SK-N-SH (cell line): ENCODE measurements at regions not wholly inside any gene's neighbourhood (a gene's known extent, or its start where the extent isn't known, plus 50 kb on each side); places are given as distances from the start of the nearest gene placed in this dataset.

Experiments used
- CTCF ChIA-PET: fragments of 300-600, 350-600 bp; formaldehyde crosslinking; extraction: SDS; loops from one replicate; lab custom pipeline; 2021; lab: Yijun Ruan, JAX
- POLR2A ChIA-PET: fragments of 350-600 bp; sonication (Branson Sonifier 250); formaldehyde crosslinking; extraction: SDS; loops from one replicate; lab custom pipeline; 2020; ENCODE audit warnings: antibody characterized with exemption, inconsistent platforms; lab: Yijun Ruan, JAX
- DNase-seq: peaks from one replicate; pipeline ENCODE4 v3.0.0; 2012
- H2AFZ ChIP-seq: fragments of 200-600 bp; sonication (generic); 2 replicates; pipeline ENCODE4 v1.8.1; 2016; ENCODE audit warnings: antibody characterized with exemption, mild to moderate bottlenecking, low read depth
- H3F3A ChIP-seq: fragments of 200-600 bp; sonication (generic); replicated peaks from 2 replicates; pipeline ENCODE3; 2016; ENCODE audit warnings: antibody characterized with exemption, mild to moderate bottlenecking; ENCODE audit not compliant: insufficient read depth
- H3K27ac ChIP-seq, 2 experiments: fragments of 200-500 bp in 1 of 2; fragments of 200-600 bp in 1 of 2; sonication (Bioruptor generic) in 1 of 2; sonication (generic), shearing (Covaris generic) in 1 of 2; 2 replicates each; pipeline versions ENCODE4 v1.5.1 to v1.6.1; 2014 to 2016; ENCODE audit warnings: low read depth in 2 of 2, inconsistent platforms in 1 of 2, low read length in 1 of 2, mild to moderate bottlenecking in 1 of 2, mixed read lengths in 1 of 2
- H3K27me3 ChIP-seq: fragments of 200-600 bp; sonication (generic), shearing (Covaris generic); 2 replicates; pipeline ENCODE4 v1.6.1; 2016; ENCODE audit warnings: mixed run types; ENCODE audit not compliant: insufficient read depth
- H3K36me3 ChIP-seq, 2 experiments: fragments of 200-500 bp in 1 of 2; fragments of 200-600 bp in 1 of 2; sonication (Bioruptor generic) in 1 of 2; sonication (generic) in 1 of 2; replicated peaks in 1 of 2; 2 replicates each; pipeline versions ENCODE3 to v1.5.1; 2014 to 2016; ENCODE audit warnings: low read length in 1 of 2, mild to moderate bottlenecking in 1 of 2; ENCODE audit not compliant: insufficient read depth in 2 of 2, control insufficient read depth in 1 of 2
- H3K4me1 ChIP-seq, 2 experiments: fragments of 200-500 bp in 1 of 2; fragments of 200-600 bp in 1 of 2; sonication (Bioruptor generic) in 1 of 2; sonication (generic), shearing (Covaris generic) in 1 of 2; 2 replicates each; pipeline versions ENCODE4 v1.5.1 to v1.6.1; 2014 to 2016; ENCODE audit warnings: low read depth in 1 of 2, low read length in 1 of 2, mixed run types in 1 of 2; ENCODE audit not compliant: insufficient read depth in 2 of 2, control insufficient read depth in 1 of 2
- H3K4me2 ChIP-seq: fragments of 200-600 bp; sonication (generic), shearing (Covaris generic); 2 replicates; pipeline ENCODE4 v1.6.1; 2017; ENCODE audit warnings: mixed run types
- H3K4me3 ChIP-seq, 2 experiments: fragments of 200-500 bp in 1 of 2; fragments of 200-600 bp in 1 of 2; sonication (Bioruptor generic) in 1 of 2; sonication (generic), shearing (Covaris generic) in 1 of 2; 2 replicates each; pipeline versions ENCODE4 v1.5.1 to v1.8.1; 2014 to 2016; ENCODE audit warnings: low read depth in 2 of 2, inconsistent platforms in 1 of 2, low read length in 1 of 2, mild to moderate bottlenecking in 1 of 2, mixed read lengths in 1 of 2, moderate library complexity in 1 of 2
- H3K79me2 ChIP-seq: fragments of 200-600 bp; sonication (generic); 2 replicates; pipeline ENCODE4 v1.8.1; 2017; ENCODE audit warnings: mild to moderate bottlenecking; ENCODE audit not compliant: insufficient read depth
- H3K9ac ChIP-seq: fragments of 200-600 bp; sonication (generic); 2 replicates; pipeline ENCODE4 v1.6.1; 2017; ENCODE audit warnings: mixed run types
- H3K9me2 ChIP-seq: fragments of 200-600 bp; sonication (generic); 2 replicates; pipeline ENCODE4 v1.6.1; 2017; ENCODE audit warnings: mixed run types
- H3K9me3 ChIP-seq: fragments of 200-600 bp; sonication (generic); 2 replicates; pipeline ENCODE4 v1.6.1; 2017; ENCODE audit warnings: mixed run types, mild to moderate bottlenecking, moderate library complexity
- H4K20me1 ChIP-seq: fragments of 200-600 bp; sonication (generic); 2 replicates; pipeline ENCODE4 v1.6.1; 2017; ENCODE audit warnings: mild to moderate bottlenecking, mixed run types; ENCODE audit not compliant: insufficient read depth
- CTCF ChIP-seq: fragments of 200-600 bp; sonication (generic); IDR thresholded peaks from 2 replicates; pipeline ENCODE4 v1.6.1; 2017; ENCODE audit warnings: antibody characterized with exemption, mild to moderate bottlenecking, moderate library complexity
- ELF1 ChIP-seq: IDR thresholded peaks from 2 replicates; pipeline ENCODE4 v1.4.0; 2012
- EP300 ChIP-seq, 2 experiments: IDR thresholded peaks; 2 replicates each; pipeline versions ENCODE4 v1.4.0 to v1.6.1; 2012; ENCODE audit warnings: borderline replicate concordance in 1 of 2, low read depth in 1 of 2, low read length in 1 of 2
- FOSL2 ChIP-seq: IDR thresholded peaks from 2 replicates; pipeline ENCODE4 v1.4.0; 2012; ENCODE audit warnings: low read depth, mild to moderate bottlenecking, moderate library complexity, borderline replicate concordance
- FOXJ3 ChIP-seq: sonication (generic); formaldehyde crosslinking; IDR thresholded peaks from 2 replicates; pipeline ENCODE4 v1.5.1; 2020; ENCODE audit warnings: mild to moderate bottlenecking, missing genetic modification reagents
- FOXM1 ChIP-seq: IDR thresholded peaks from 2 replicates; pipeline ENCODE4 v1.4.0; 2012; ENCODE audit warnings: low read depth, mild to moderate bottlenecking
- IRF3 ChIP-seq: fragments of 150-350 bp; IDR thresholded peaks from 2 replicates; pipeline ENCODE4 v1.6.1; 2016; ENCODE audit warnings: mild to moderate bottlenecking, low read depth, low read length
- JUND ChIP-seq: IDR thresholded peaks from 2 replicates; pipeline ENCODE4 v1.4.0; 2012
- MEF2A ChIP-seq: IDR thresholded peaks from 2 replicates; pipeline ENCODE4 v1.4.0; 2012; ENCODE audit warnings: low read depth, borderline replicate concordance
- PBX3 ChIP-seq: IDR thresholded peaks from 2 replicates; pipeline ENCODE4; 2012
- POLR2AphosphoS5 ChIP-seq: IDR thresholded peaks from 2 replicates; pipeline ENCODE4 v1.6.1; 2012; ENCODE audit warnings: low read depth, low read length
- RAD21 ChIP-seq: IDR thresholded peaks from 2 replicates; pipeline ENCODE4 v1.6.1; 2012; ENCODE audit warnings: mild to moderate bottlenecking, low read length
- RFX5 ChIP-seq: IDR thresholded peaks from 2 replicates; pipeline ENCODE4 v1.6.1; 2012; ENCODE audit warnings: mild to moderate bottlenecking, improper control_type of control experiment, low read length
- SIN3A ChIP-seq: IDR thresholded peaks from 2 replicates; pipeline ENCODE4 v1.6.1; 2012; ENCODE audit warnings: low read depth, mild to moderate bottlenecking, low read length, moderate library complexity, borderline replicate concordance
- TCF12 ChIP-seq: IDR thresholded peaks from 2 replicates; pipeline ENCODE4 v1.4.0; 2012
- TEAD4 ChIP-seq: IDR thresholded peaks from 2 replicates; pipeline ENCODE4 v1.4.0; 2012; ENCODE audit warnings: mild to moderate bottlenecking, borderline replicate concordance; ENCODE audit not compliant: insufficient read depth
- WGBS: methylation state at CpG from one replicate; pipeline ENCODE4 v1.1.6; 2017; ENCODE audit warnings: low lambda C conversion rate; 5-methylcytosine and 5-hydroxymethylcytosine counted together
- TF ChIP-seq, protein P1 (sequence below): IDR thresholded peaks from 2 replicates; pipeline ENCODE4 v1.4.0; 2012; ENCODE audit warnings: low read depth
- TF ChIP-seq, protein P2 (sequence below): IDR thresholded peaks from 2 replicates; pipeline ENCODE4 v1.4.0; 2012; ENCODE audit warnings: low read depth, borderline replicate concordance
- TF ChIP-seq, protein P3 (sequence below): fragments of 150-350 bp; IDR thresholded peaks from 2 replicates; pipeline ENCODE4 v1.6.1; 2017; ENCODE audit warnings: antibody characterized with exemption, low read length, low read depth, borderline replicate concordance

- Histone ChIP-seq H3K4me2 (no peak overlapping the region), H3F3A (peaks cover 10% of the 10 kb centered on the region), H3K27me3 (no peaks in the 10 kb centered on the region), H3K36me3 (no peaks in the 10 kb centered on the region), H2AFZ (no peak overlapping the region), H3K9ac (no peak overlapping the region), H3K27ac (no peak overlapping the region), H3K4me1 (peaks cover 0 to 9% of the 10 kb centered on the region in 2 experiments; a peak in 2 of 4 replicates), H3K9me2 (no peaks in the 10 kb centered on the region), H3K79me2 (no peaks in the 10 kb centered on the region), H3K9me3 (no peaks in the 10 kb centered on the region), H4K20me1 (no peaks in the 10 kb centered on the region), H3K4me3 (no peak overlapping the region)
- ChIA-PET POLR2A (no interaction called here), CTCF (interaction anchor here (0.6 to 1.3 kb wide), 3 partner anchors 16 to 367 kb away, joined by 3 to 5 read pairs (median 4); no protein-coding TSS in a partner anchor)
- 77% methylated on average over 4 of the region's 4 CpGs for WGBS
- DNase-seq, result no peak
- TF ChIP-seq RAD21 (no peak), IRF3 (no peak), EP300 (IDR thresholded peaks at IDR 0.05; ENCODE audit: borderline replicate concordance in 1 of 2, low read depth in 1 of 2, low read length in 1 of 2) (no peak), TCF12 (no peak), RFX5 (no peak), CTCF (no peak), POLR2AphosphoS5 (no peak), JUND (no peak), SIN3A (no peak), FOXM1 (no peak), TEAD4 (no peak), ELF1 (no peak)
- TF ChIP-seq, protein P1, sequence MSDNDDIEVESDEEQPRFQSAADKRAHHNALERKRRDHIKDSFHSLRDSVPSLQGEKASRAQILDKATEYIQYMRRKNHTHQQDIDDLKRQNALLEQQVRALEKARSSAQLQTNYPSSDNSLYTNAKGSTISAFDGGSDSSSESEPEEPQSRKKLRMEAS, result no peak
- TF ChIP-seq, protein P2, sequence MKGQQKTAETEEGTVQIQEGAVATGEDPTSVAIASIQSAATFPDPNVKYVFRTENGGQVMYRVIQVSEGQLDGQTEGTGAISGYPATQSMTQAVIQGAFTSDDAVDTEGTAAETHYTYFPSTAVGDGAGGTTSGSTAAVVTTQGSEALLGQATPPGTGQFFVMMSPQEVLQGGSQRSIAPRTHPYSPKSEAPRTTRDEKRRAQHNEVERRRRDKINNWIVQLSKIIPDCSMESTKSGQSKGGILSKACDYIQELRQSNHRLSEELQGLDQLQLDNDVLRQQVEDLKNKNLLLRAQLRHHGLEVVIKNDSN, result no peak
These were observed 196.5 kb upstream of the PIK3C3 start for GRCh38 chr18:41758534-41758933.

DNA sequence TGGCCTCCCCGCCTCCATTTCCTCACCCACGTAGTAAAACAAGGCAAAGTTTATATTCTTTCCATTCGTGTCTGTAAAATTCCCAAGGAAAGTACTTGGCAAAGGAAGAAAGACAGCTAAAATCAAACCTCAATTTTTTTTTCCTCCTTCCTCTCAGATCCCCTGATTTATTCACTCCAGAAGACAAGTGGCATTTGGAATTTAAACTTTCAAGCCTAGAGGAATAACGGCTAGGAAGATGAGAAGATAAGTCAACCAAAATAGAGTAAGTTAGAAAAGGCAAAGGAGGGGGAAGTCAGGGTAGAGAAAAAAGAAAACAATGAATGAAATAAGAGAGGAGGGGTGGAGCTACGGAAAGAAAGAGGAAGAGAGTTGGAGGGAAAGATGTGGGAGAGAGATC is 198.9 kb upstream of the PIK3C3 start:
- Histone ChIP-seq H3K9me2 (no peaks in the 10 kb centered on the region), H3K4me2 (no peak overlapping the region), H3F3A (peaks cover 2% of the 10 kb centered on the region), H3K9ac (no peak overlapping the region), H3K36me3 (no peaks in the 10 kb centered on the region), H4K20me1 (no peaks in the 10 kb centered on the region), H3K4me3 (no peak overlapping the region), H3K9me3 (no peaks in the 10 kb centered on the region), H3K27me3 (no peaks in the 10 kb centered on the region), H2AFZ (peak overlapping the region; percentile 49; the same call in 1 of the 2 replicates), H3K4me1 (peaks cover 0 to 3% of the 10 kb centered on the region in 2 experiments; a peak in 3 of 4 replicates), H3K79me2 (no peaks in the 10 kb centered on the region), H3K27ac (no peak overlapping the region)
- TF ChIP-seq RFX5, result no peak
- TF ChIP-seq FOSL2, result no peak
- no peak for TF ChIP-seq FOXJ3 (CRISPR knock-in tag)
- TF ChIP-seq PBX3, result 0 out of 2 replicates have a peak, but pooled peaks have one; percentile 9
- TF ChIP-seq MEF2A, result no peak
- TF ChIP-seq, protein P3, sequence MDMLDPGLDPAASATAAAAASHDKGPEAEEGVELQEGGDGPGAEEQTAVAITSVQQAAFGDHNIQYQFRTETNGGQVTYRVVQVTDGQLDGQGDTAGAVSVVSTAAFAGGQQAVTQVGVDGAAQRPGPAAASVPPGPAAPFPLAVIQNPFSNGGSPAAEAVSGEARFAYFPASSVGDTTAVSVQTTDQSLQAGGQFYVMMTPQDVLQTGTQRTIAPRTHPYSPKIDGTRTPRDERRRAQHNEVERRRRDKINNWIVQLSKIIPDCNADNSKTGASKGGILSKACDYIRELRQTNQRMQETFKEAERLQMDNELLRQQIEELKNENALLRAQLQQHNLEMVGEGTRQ, result no peak
- WGBS, result 53% methylated on average over 5 of the region's 5 CpGs
- ChIA-PET POLR2A (no interaction called here), CTCF (interaction anchor here (1.4 to 3.4 kb wide), 2 partner anchors 9 to 10 kb away, joined by 4 to 12 read pairs; no protein-coding TSS in a partner anchor)
- no peak for DNase-seq
